Breast epithelium (tissue), 4 donors: ENCODE measurements at regions not wholly inside any gene's neighbourhood (a gene's known extent, or its start where the extent isn't known, plus 50 kb on each side); places are given as distances from the start of the nearest gene placed in this dataset.

Experiments used
- DNase-seq, 2 donors: peaks; one replicate each; pipeline ENCODE4 v3.0.0-alpha.2; 2019; ENCODE audit warnings: low spot score in 2 of 2
- H3K27ac ChIP-seq, 2 donors: fragments of 200-600 bp; sonication (generic) in 1 of 2; one replicate each; pipeline ENCODE4 v1.5.1; 2016 to 2019; ENCODE audit warnings: mild to moderate bottlenecking in 1 of 2
- H3K27me3 ChIP-seq, 2 donors: fragments of 200-600 bp; sonication (generic) in 1 of 2; one replicate each; pipeline versions ENCODE4 v1.5.1 to v1.6.0; 2017 to 2019; ENCODE audit warnings: control low read depth in 1 of 2, mild to moderate bottlenecking in 1 of 2
- H3K36me3 ChIP-seq: fragments of 200-600 bp; one replicate; pipeline ENCODE4 v1.5.1; 2019
- H3K4me1 ChIP-seq, 2 donors: fragments of 200-600 bp; sonication (generic); one replicate each; pipeline ENCODE4 v1.5.1; 2016 to 2019; ENCODE audit warnings: control low read depth in 1 of 2
- H3K4me3 ChIP-seq, 3 donors: fragments of 200-600 bp; sonication (generic); 1 replicate in 2 of 3; 2 replicates in 1 of 3; pipeline ENCODE4 v1.5.1; 2016 to 2019; ENCODE audit warnings: mild to moderate bottlenecking in 3 of 3, moderate library complexity in 2 of 3
- H3K9me3 ChIP-seq, 2 donors: fragments of 200-600 bp; sonication (generic) in 1 of 2; one replicate each; pipeline ENCODE4 v1.5.1; 2016 to 2019; ENCODE audit warnings: control low read depth in 1 of 2
- POLR2A ChIP-seq: fragments of 450-650 bp; IDR thresholded peaks from one replicate; pipeline ENCODE4 v1.6.1; 2016; ENCODE audit warnings: antibody characterized with exemption, mild to moderate bottlenecking, moderate library complexity
- POLR2AphosphoS5 ChIP-seq, 3 donors: sonication (generic); formaldehyde crosslinking; IDR thresholded peaks; one replicate each; pipeline ENCODE4 v1.6.1; 2017; ENCODE audit warnings: antibody characterized with exemption in 3 of 3
- intact Hi-C: fragments of 100-400 bp; cut with DNase I; formaldehyde crosslinking; loops from one replicate; pipeline ENCODE4 v1.15.1; 2023; ENCODE audit warnings: low total_unique reads
- TF ChIP-seq, protein P1 (sequence below), 3 donors: fragments of 450-650 bp; IDR thresholded peaks; one replicate each; pipeline ENCODE4 v1.5.1; 2016 to 2017; ENCODE audit warnings: antibody characterized with exemption in 3 of 3, mild to moderate bottlenecking in 3 of 3, moderate library complexity in 3 of 3

DNA sequence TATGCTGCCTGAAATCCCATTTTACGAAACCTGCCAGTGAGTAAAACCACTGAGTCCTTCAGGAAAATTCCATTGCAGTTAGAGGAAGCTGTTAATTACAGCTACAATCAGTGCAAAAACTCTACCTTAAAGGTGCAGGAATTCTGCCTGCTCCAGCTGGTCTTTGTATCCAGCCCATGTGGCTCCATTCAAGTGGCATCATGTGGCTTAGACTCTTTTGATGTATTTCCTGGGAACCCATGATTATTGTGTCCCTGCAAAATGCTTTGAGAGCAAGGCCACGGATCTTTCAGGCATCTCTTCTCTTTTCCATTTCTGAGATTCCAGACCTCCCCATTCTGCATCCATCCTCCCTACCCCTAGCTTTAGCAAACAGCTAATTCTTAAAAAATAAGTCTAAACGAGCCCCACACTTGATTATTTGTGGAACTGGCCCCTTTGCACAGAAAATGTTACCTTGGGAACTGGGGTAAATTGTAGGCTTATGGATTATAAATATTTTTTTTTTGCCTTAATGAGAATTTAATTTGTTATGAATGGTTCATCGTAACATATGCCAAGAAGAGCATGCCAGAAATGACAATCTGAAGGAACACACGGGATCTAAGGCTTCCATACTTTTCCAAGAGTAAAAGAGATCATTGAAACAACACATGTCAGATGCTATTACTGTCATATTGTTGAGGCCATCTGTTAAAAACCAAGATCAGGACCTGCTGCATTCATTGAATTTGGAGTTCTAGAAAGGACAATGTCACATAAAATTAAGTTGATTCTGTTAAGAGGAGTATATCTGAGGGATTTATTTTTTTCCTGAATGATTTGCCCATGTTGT is 144.6 kb downstream of the TPH2 start:
- no peaks in the 10 kb centered on the region for H3K27me3 ChIP-seq
- no peaks in the 10 kb centered on the region for H3K4me1 ChIP-seq
- H3K9me3 ChIP-seq: no peaks in the 10 kb centered on the region
- DNase-seq: no peak
- H3K27ac ChIP-seq: no peak overlapping the region
- TF ChIP-seq, protein P1, sequence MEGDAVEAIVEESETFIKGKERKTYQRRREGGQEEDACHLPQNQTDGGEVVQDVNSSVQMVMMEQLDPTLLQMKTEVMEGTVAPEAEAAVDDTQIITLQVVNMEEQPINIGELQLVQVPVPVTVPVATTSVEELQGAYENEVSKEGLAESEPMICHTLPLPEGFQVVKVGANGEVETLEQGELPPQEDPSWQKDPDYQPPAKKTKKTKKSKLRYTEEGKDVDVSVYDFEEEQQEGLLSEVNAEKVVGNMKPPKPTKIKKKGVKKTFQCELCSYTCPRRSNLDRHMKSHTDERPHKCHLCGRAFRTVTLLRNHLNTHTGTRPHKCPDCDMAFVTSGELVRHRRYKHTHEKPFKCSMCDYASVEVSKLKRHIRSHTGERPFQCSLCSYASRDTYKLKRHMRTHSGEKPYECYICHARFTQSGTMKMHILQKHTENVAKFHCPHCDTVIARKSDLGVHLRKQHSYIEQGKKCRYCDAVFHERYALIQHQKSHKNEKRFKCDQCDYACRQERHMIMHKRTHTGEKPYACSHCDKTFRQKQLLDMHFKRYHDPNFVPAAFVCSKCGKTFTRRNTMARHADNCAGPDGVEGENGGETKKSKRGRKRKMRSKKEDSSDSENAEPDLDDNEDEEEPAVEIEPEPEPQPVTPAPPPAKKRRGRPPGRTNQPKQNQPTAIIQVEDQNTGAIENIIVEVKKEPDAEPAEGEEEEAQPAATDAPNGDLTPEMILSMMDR (IDR thresholded peaks at IDR 0.05): no peak
- TF ChIP-seq POLR2AphosphoS5 (IDR thresholded peaks at IDR 0.05) (no peak), POLR2A (no peak)
- intact Hi-C loops: no loop called here
- no peaks in the 10 kb centered on the region for H3K36me3 ChIP-seq
- no peak overlapping the region for H3K4me3 ChIP-seq

DNA sequence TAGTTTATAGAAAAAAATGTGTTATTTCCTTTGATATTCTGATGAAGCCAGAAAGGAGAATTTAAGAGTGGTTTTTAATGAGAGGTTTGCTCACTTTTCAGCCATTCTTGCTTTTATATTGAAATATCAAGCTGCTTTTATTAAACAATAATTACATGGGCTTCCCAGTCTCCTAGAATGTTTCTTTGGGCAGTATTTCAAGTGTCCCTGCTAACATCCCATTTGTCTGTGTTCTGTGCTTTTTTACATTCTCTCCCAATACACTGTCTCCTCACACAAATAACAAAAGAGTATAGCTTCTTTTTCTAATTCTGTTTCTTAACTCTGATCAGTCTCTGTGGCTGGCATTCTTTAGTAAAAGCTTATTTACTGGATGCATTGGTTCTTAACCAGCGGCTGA is 145.4 kb downstream of the TPH2 start:
- Histone ChIP-seq H3K27me3 (no peaks in the 10 kb centered on the region), H3K4me1 (no peaks in the 10 kb centered on the region), H3K27ac (no peak overlapping the region), H3K4me3 (no peak overlapping the region), H3K9me3 (no peaks in the 10 kb centered on the region), H3K36me3 (no peaks in the 10 kb centered on the region)
- intact Hi-C loops: no loop called here
- DNase-seq: no peak
- TF ChIP-seq, protein P1 (IDR thresholded peaks at IDR 0.05): no peak
- TF ChIP-seq POLR2A (no peak), POLR2AphosphoS5 (IDR thresholded peaks at IDR 0.05) (no peak)

DNA sequence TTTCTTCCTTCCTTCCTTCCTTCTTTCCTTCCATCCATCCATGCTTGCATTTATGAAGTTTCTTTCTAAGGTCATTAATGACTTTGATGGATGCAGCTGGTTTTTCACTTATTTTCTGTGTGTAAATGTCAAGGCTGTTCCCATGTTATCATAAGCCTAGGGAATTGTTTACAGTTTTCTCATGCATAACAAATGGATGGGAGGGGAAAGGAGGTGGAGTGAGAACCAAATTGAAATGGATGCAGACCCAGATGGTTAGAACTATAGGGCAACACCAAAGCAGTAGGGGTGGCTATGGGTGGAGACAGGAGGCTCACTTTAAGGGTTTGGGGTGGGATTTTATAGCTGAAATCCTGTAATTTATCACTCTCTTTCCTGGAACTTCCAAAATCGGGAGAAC is 146.2 kb downstream of the TPH2 start:
- H3K9me3 ChIP-seq: no peaks in the 10 kb centered on the region
- H3K27me3 ChIP-seq: no peaks in the 10 kb centered on the region
- no peaks in the 10 kb centered on the region for H3K36me3 ChIP-seq
- no peak overlapping the region for H3K27ac ChIP-seq
- DNase-seq: no peak
- intact Hi-C loops: no loop called here
- no peaks in the 10 kb centered on the region for H3K4me1 ChIP-seq
- no peak for TF ChIP-seq POLR2A
- TF ChIP-seq, protein P1 (IDR thresholded peaks at IDR 0.05): no peak
- TF ChIP-seq POLR2AphosphoS5 (IDR thresholded peaks at IDR 0.05): no peak
- no peak overlapping the region for H3K4me3 ChIP-seq

GRCh38 chr12:72089678-72090077 is 151.0 kb downstream of the TPH2 start:
- intact Hi-C loops: no loop called here
- DNase-seq: no peak
- H3K36me3 ChIP-seq: no peaks in the 10 kb centered on the region

GRCh38 chr12:72093424-72093823 is 154.8 kb downstream of the TPH2 start:
- Histone ChIP-seq H3K4me3 (no peak overlapping the region), H3K27me3 (no peaks in the 10 kb centered on the region), H3K4me1 (no peaks in the 10 kb centered on the region), H3K9me3 (peaks cover 8 to 10% of the 10 kb centered on the region in 2 donors), H3K27ac (no peak overlapping the region), H3K36me3 (no peaks in the 10 kb centered on the region)
- DNase-seq: no peak
- intact Hi-C loops: no loop called here
- TF ChIP-seq, protein P1 (IDR thresholded peaks at IDR 0.05): no peak
- TF ChIP-seq POLR2A (no peak), POLR2AphosphoS5 (IDR thresholded peaks at IDR 0.05) (no peak)

More at GRCh38 chr12:72089678-72090077, 151.0 kb downstream of the TPH2 start:
- Histone ChIP-seq H3K9me3 (peaks cover 8 to 10% of the 10 kb centered on the region in 2 donors), H3K27ac (no peak overlapping the region), H3K27me3 (no peaks in the 10 kb centered on the region), H3K4me1 (no peaks in the 10 kb centered on the region), H3K4me3 (no peak overlapping the region)
- TF ChIP-seq POLR2A: no peak
- TF ChIP-seq, protein P1 (IDR thresholded peaks at IDR 0.05): no peak
- no peak for TF ChIP-seq POLR2AphosphoS5 (IDR thresholded peaks at IDR 0.05)
